ENCODE measurements at regions not wholly inside any gene's neighbourhood (a gene's known extent, or its start where the extent isn't known, plus 50 kb on each side); places are given as distances from the start of the nearest gene placed in this dataset.
"Not testable (repeated sequence)": the region's sequence is repeated elsewhere in the genome, so short reads cannot be mapped to it uniquely, and the experiment has no call there.

- no peak for ATAC-seq
Measured at GRCh38 chr18:47399475-47399874, 148.0 kb upstream of the SKOR2 start.

- no peak for ATAC-seq
Measured at GRCh38 chr18:47397671-47398319, 146.3 kb upstream of the SKOR2 start.

- ATAC-seq, result no peak
Measured at GRCh38 chr18:47391665-47392064, 140.2 kb upstream of the SKOR2 start.

GRCh38 chr18:47390410-47391024 is 139.1 kb upstream of the SKOR2 start:
- no peak for ATAC-seq

GRCh38 chr18:47389210-47389609 is 137.8 kb upstream of the SKOR2 start:
- no peak for ATAC-seq

- ATAC-seq, result no peak
Measured at GRCh38 chr18:47387864-47388263, 136.4 kb upstream of the SKOR2 start.

- ATAC-seq, result no peak
Measured at GRCh38 chr18:47383729-47384128, 132.3 kb upstream of the SKOR2 start.

- ATAC-seq, result no peak
Measured at GRCh38 chr18:47381975-47382570, 130.6 kb upstream of the SKOR2 start.

- no peak for ATAC-seq
Measured at GRCh38 chr18:47380153-47380552, 128.7 kb upstream of the SKOR2 start.

GRCh38 chr18:47373465-47373864 is 122.0 kb upstream of the SKOR2 start:
- no peak for ATAC-seq

- ATAC-seq, result no peak
Measured at GRCh38 chr18:47370052-47370451, 118.6 kb upstream of the SKOR2 start.

- not testable (repeated sequence) for ATAC-seq
Measured at GRCh38 chr18:47354061-47354460, 102.6 kb upstream of the SKOR2 start.

- ATAC-seq, result no peak
Measured at GRCh38 chr18:47346016-47346415, 94.6 kb upstream of the SKOR2 start.

GRCh38 chr18:47345291-47345690 is 93.8 kb upstream of the SKOR2 start:
- ATAC-seq, result no peak

- no peak for ATAC-seq
Measured at GRCh38 chr18:47343291-47343690, 91.8 kb upstream of the SKOR2 start.

- ATAC-seq, result no peak
Measured at GRCh38 chr18:47342566-47342965, 91.1 kb upstream of the SKOR2 start.

- ATAC-seq, result no peak
Measured at GRCh38 chr18:47341678-47342077, 90.2 kb upstream of the SKOR2 start.

GRCh38 chr18:47334966-47335365 is 83.5 kb upstream of the SKOR2 start:
- ATAC-seq, result no peak

GRCh38 chr18:47333926-47334635 is 82.6 kb upstream of the SKOR2 start:
- no peak for ATAC-seq

- ATAC-seq, result no peak
Measured at GRCh38 chr18:47331641-47332040, 80.2 kb upstream of the SKOR2 start.

- no peak for ATAC-seq
Measured at GRCh38 chr18:47331026-47331425, 79.6 kb upstream of the SKOR2 start.

- peak; percentile 64 for ATAC-seq
Measured at GRCh38 chr18:47323158-47323557, 71.7 kb upstream of the SKOR2 start.

GRCh38 chr18:47321815-47322214 is 70.4 kb upstream of the SKOR2 start:
- no peak for ATAC-seq
